Transverse colon (tissue), 3 donors: ENCODE measurements at regions not wholly inside any gene's neighbourhood (a gene's known extent, or its start where the extent isn't known, plus 50 kb on each side); places are given as distances from the start of the nearest gene placed in this dataset.

Source experiments
- POLR2A ChIP-seq: fragments of 450-650 bp; IDR thresholded peaks from one replicate; pipeline ENCODE4 v1.6.1; 2016; ENCODE audit warnings: antibody characterized with exemption, mild to moderate bottlenecking, moderate library complexity
- TF ChIP-seq, protein P1 (sequence below), 5 experiments: fragments of 200-600 bp in 3 of 5; fragments of 450-650 bp in 2 of 5; sonication (generic) in 3 of 5; IDR thresholded peaks; 1 replicate in 2 of 5; 2 replicates in 3 of 5; pipeline ENCODE4 v1.5.1; 2016 to 2017; ENCODE audit warnings: antibody characterized with exemption in 5 of 5, inconsistent platforms in 3 of 5, mild to moderate bottlenecking in 2 of 5, moderate library complexity in 1 of 5

DNA sequence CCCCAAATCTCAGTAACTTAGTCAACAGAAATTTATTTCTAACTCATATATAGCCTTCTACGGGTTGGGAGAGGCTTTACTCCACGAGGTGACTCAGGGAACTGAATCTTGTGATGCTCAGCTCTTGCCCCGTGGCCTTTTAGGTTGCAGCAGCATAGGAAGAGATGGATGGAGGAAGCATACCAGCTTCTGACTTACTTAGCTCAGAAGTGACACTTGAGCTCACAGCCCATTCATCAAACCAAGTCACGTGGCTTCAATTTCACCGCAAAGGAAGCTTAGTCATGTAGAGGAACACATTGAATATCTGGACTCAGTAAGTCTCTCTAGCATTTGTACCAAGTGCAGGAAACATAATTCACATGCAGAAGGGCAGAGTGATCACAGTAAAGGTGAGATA, 124.1 kb upstream of the KCNN2 start:
- TF ChIP-seq POLR2A: no peak
- TF ChIP-seq, protein P1, sequence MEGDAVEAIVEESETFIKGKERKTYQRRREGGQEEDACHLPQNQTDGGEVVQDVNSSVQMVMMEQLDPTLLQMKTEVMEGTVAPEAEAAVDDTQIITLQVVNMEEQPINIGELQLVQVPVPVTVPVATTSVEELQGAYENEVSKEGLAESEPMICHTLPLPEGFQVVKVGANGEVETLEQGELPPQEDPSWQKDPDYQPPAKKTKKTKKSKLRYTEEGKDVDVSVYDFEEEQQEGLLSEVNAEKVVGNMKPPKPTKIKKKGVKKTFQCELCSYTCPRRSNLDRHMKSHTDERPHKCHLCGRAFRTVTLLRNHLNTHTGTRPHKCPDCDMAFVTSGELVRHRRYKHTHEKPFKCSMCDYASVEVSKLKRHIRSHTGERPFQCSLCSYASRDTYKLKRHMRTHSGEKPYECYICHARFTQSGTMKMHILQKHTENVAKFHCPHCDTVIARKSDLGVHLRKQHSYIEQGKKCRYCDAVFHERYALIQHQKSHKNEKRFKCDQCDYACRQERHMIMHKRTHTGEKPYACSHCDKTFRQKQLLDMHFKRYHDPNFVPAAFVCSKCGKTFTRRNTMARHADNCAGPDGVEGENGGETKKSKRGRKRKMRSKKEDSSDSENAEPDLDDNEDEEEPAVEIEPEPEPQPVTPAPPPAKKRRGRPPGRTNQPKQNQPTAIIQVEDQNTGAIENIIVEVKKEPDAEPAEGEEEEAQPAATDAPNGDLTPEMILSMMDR (IDR thresholded peaks at IDR 0.05): no peak
